Uterus (tissue), 2 donors: ENCODE measurements at regions not wholly inside any gene's neighbourhood (a gene's known extent, or its start where the extent isn't known, plus 50 kb on each side); places are given as distances from the start of the nearest gene placed in this dataset.
"Not testable (repeated sequence)": the region's sequence is repeated elsewhere in the genome, so short reads cannot be mapped to it uniquely, and the experiment has no call there.

ENCODE experiments used
- CTCF ChIP-seq, 4 experiments: fragments of 200-600 bp in 2 of 4; fragments of 450-650 bp in 2 of 4; sonication (generic) in 2 of 4; IDR thresholded peaks; one replicate each; pipeline ENCODE4 v1.5.1; 2016 to 2019; ENCODE audit warnings: antibody characterized with exemption in 4 of 4, mild to moderate bottlenecking in 2 of 4, moderate library complexity in 1 of 4
- POLR2A ChIP-seq, 2 donors: fragments of 450-650 bp; IDR thresholded peaks; one replicate each; pipeline ENCODE4 v1.6.1; 2016; ENCODE audit warnings: antibody characterized with exemption in 2 of 2, mild to moderate bottlenecking in 1 of 2, moderate library complexity in 1 of 2

GRCh38 chr11:96861722-96862121 is 471.9 kb downstream of the JRKL start:
- TF ChIP-seq CTCF, POLR2A (IDR thresholded peaks at IDR 0.05): not testable (repeated sequence)
